ENCODE measurements at regions not wholly inside any gene's neighbourhood (a gene's known extent, or its start where the extent isn't known, plus 50 kb on each side); places are given as distances from the start of the nearest gene placed in this dataset.

DNA sequence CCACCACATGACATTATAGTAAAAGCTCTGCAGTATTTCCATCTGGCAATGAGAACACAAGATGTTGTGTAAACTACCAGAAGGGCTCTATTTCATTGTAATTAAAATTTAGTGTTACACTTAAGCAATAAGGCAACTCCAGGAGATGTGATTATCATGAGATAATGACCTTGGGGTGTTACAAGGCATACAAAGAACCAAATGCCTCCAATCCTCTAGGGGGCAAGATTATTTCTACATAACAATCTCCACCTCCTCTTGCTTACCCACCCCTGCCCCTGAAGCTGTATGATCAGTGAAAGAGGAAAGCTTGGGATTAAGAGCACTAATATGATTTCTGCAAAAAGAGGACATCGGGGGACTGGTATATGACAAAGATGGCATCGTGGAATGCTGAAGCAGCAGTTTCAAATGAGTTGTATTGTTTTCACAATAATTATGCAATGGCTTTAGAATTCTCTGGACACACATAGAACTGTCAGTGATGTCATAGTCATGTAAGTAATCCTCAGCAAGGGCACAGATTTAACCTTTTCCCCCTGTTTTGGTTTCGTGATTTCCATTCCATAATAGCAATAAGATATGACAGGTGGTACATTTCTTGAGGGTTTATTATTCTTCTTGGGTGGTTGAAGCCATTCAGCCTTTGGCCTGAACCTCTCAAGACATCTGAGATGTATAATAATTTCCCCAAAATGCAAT is 295.3 kb downstream of the MZT1 start:
- no peak for TF ChIP-seq SIN3A (IDR thresholded peaks at IDR 0.05; ENCODE audit: low read depth)
- TF ChIP-seq, protein P1, sequence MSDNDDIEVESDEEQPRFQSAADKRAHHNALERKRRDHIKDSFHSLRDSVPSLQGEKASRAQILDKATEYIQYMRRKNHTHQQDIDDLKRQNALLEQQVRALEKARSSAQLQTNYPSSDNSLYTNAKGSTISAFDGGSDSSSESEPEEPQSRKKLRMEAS (IDR thresholded peaks at IDR 0.05): no peak
- TF ChIP-seq, protein P2, sequence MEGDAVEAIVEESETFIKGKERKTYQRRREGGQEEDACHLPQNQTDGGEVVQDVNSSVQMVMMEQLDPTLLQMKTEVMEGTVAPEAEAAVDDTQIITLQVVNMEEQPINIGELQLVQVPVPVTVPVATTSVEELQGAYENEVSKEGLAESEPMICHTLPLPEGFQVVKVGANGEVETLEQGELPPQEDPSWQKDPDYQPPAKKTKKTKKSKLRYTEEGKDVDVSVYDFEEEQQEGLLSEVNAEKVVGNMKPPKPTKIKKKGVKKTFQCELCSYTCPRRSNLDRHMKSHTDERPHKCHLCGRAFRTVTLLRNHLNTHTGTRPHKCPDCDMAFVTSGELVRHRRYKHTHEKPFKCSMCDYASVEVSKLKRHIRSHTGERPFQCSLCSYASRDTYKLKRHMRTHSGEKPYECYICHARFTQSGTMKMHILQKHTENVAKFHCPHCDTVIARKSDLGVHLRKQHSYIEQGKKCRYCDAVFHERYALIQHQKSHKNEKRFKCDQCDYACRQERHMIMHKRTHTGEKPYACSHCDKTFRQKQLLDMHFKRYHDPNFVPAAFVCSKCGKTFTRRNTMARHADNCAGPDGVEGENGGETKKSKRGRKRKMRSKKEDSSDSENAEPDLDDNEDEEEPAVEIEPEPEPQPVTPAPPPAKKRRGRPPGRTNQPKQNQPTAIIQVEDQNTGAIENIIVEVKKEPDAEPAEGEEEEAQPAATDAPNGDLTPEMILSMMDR (IDR thresholded peaks at IDR 0.05 in 2 of 3, conservative IDR thresholded peaks at IDR 0.05 in 1 of 3; ENCODE audit: borderline replicate concordance in 1 of 3, insufficient read depth in 1 of 3, low read depth in 2 of 3, low read length in 2 of 3): no peak
- no peak for TF ChIP-seq YY1 (IDR thresholded peaks at IDR 0.05; ENCODE audit: extremely low read depth, insufficient replicate concordance, low read depth, low read length)
- TF ChIP-seq EZH2 (IDR thresholded peaks at IDR 0.05): no peak
- TF ChIP-seq POLR2A (IDR thresholded peaks at IDR 0.05; ENCODE audit: borderline replicate concordance, extremely low read depth, insufficient read depth, insufficient read length): no peak
- TF ChIP-seq TCF7L2 (IDR thresholded peaks at IDR 0.05; ENCODE audit: borderline replicate concordance, extremely low read depth, insufficient read depth, insufficient read length): no peak
- no peak for TF ChIP-seq POLR2AphosphoS5 (IDR thresholded peaks at IDR 0.05; ENCODE audit: low read depth, low read length)
- TF ChIP-seq ZNF274 (IDR thresholded peaks at IDR 0.05; ENCODE audit: low read depth, low read length): no peak
- no peak for TF ChIP-seq JUND (IDR thresholded peaks at IDR 0.05)
- TF ChIP-seq, protein P3, sequence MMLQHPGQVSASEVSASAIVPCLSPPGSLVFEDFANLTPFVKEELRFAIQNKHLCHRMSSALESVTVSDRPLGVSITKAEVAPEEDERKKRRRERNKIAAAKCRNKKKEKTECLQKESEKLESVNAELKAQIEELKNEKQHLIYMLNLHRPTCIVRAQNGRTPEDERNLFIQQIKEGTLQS (IDR thresholded peaks at IDR 0.05): no peak
- TF ChIP-seq CEBPB (IDR thresholded peaks at IDR 0.05; ENCODE audit: low read depth): no peak
